VCaP (cell line): ENCODE measurements at regions not wholly inside any gene's neighbourhood (a gene's known extent, or its start where the extent isn't known, plus 50 kb on each side); places are given as distances from the start of the nearest gene placed in this dataset.
"Not testable (repeated sequence)": the region's sequence is repeated elsewhere in the genome, so short reads cannot be mapped to it uniquely, and the experiment has no call there.

Source experiments
- H3K27ac ChIP-seq: fragments of 450-650 bp; 2 replicates; pipeline ENCODE4 v1.5.1; 2017
- CTCF ChIP-seq: fragments of 450-650 bp; conservative IDR thresholded peaks from 2 replicates; pipeline ENCODE4 v1.5.1; 2017; ENCODE audit warnings: mild to moderate bottlenecking, moderate library complexity

DNA sequence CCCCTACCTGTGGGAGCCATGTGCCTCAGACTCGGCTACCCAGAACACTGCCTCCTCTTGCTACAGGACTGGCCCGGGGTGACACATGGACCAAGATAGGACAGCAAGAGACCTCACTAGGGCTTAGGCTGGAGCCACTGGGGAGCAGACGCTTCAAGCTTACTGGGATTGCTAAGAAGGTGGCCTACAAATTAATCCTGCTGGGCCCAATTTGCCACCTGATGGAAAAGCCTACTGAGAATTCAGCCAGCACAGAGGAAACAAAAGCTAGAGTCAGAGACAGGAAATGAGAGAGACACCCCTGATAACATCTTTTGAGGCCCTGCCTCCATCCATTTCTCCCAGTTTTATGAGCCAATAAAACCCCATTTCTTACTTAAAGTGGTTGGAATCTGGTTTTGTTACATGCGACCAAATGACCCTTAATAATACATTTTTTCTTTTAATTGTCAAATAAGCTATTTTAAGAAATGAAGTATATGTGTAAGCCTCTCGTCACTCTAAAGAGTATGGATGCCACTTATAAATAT is 282.1 kb downstream of the CXCL12 start:
- H3K27ac ChIP-seq = no peak overlapping the region
- TF ChIP-seq CTCF = no peak

- TF ChIP-seq CTCF = no peak
- no peak overlapping the region for H3K27ac ChIP-seq
These were observed 283.8 kb downstream of the CXCL12 start for GRCh38 chr10:44101082-44101481.

DNA sequence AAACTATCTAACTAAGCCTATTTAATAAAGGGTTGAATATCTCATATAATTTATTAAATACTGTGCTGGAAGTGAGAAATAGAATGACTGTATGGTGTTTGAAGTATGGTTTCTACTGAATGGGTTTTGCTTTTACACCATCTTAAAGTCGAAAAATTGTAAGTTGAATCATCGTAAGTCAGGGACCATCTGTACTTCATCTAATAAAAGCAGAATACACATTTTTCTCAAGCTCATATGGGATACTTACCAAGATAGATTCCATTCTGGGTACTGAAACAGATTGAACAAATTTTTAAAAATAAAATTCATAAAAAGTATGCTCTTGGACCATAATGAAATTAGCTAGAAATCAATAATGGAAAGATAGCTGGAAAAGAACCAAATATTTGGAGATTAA is 285.4 kb downstream of the CXCL12 start:
- TF ChIP-seq CTCF = no peak
- no peak overlapping the region for H3K27ac ChIP-seq

GRCh38 chr10:44096217-44096616 is 288.7 kb downstream of the CXCL12 start:
- H3K27ac ChIP-seq = not testable (repeated sequence)

DNA sequence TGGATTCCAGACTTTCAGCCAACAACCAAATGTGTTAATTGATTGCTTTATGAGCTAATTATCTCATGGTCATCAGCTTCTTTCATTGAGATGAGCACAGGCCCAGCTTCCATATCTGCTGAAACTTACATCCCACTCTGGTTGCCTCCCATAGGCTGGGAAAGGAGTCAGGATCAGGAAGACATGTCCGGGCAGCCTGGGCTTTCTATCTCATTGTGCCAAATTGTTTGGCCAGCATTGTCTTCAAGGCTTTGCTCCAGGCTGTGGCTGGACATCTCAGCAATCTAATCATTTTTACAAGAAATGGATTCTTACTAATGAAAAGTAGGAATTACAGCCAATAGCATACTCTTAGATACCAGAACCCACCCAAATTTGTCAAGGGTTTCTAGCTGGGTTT is 295.2 kb downstream of the CXCL12 start:
- H3K27ac ChIP-seq = no peak overlapping the region
- no peak for TF ChIP-seq CTCF

- TF ChIP-seq CTCF = no peak
- no peak overlapping the region for H3K27ac ChIP-seq
These were observed 297.5 kb downstream of the CXCL12 start for GRCh38 chr10:44087403-44087802.

DNA sequence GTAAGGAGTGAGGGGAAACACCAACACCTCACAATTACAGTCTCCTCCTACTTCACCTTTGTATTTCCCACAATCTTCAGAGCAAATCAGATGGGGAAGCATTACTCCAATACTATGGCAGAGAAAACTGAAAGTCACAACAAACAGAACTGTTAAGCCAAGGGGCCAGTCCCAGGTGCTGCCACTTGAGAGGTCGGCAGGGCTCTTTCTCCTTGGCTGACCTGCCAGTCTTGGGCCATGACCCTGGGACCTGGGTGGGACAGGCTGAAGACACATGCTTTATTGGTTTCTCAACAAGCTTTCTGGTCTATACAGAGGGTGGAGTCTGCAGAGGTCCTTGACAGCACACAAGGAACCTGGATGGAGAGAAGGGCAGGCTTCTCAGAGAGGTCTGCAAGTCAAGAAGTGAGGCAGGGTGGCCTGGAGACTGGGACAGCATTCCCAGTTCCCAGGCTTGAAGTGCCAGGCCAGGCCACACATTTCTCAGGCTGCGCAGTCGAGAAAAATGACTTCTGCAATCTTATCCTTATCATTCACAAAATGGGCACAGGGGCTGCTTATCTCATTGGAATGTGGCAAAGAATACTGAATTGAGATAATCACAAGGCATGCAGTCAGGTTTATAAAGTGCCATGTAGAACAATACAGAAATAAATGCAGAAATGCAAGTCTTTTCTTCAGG is 301.0 kb downstream of the CXCL12 start:
- no peak overlapping the region for H3K27ac ChIP-seq
- no peak for TF ChIP-seq CTCF

DNA sequence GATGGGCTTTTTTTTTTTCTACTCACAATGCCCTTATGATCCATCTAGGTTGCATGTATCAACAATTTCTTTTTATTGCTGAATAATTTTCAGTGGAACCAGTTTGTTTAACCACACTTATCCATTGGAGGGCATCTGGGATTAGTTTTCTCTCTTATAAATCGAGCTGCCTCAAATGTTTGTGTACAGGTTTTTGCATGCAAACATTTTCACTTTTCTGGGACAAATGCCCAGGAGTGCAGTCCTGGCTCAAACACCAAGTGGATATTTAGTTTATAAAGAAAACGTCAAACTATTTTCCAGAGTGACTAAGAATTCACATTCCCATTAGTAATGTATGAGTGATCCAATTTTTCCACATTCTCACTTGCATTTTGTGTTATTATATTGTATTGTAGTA is 313.4 kb downstream of the CXCL12 start:
- H3K27ac ChIP-seq = no peak overlapping the region
- TF ChIP-seq CTCF = peak; percentile 32
